Neural progenitor cell (in vitro differentiated cells): ENCODE measurements at regions not wholly inside any gene's neighbourhood (a gene's known extent, or its start where the extent isn't known, plus 50 kb on each side); places are given as distances from the start of the nearest gene placed in this dataset.

Experiments
- EZH2phosphoT487 ChIP-seq: fragments of 200-600 bp; sonication (generic); IDR thresholded peaks from 2 replicates; pipeline ENCODE4 v1.6.1; 2017; ENCODE audit warnings: antibody characterized with exemption
- TF ChIP-seq, protein P1 (sequence below): fragments of 200-600 bp; sonication (generic); IDR thresholded peaks from 2 replicates; pipeline ENCODE4 v1.5.1; 2017; ENCODE audit warnings: antibody characterized with exemption, mild to moderate bottlenecking

DNA sequence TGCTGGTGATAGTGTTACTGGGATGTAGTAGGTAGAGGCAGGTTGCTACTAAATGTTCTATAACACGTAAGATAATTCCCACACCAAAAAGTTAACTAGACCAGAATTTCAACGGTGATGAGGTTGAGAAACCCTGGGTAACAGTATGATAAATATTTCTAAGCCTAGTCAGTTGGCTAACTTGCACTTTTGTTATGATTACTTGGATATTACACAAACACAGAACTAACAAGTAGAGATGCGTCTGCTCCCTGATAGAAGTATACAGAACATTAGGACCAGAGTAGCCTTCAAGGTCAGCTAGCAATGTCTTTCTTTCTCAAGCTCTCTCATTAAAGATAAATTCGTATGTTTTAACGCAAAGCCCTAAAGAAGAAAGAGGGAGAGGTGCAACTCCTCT is 86.2 kb upstream of the FZD8 start:
- TF ChIP-seq, protein P1, sequence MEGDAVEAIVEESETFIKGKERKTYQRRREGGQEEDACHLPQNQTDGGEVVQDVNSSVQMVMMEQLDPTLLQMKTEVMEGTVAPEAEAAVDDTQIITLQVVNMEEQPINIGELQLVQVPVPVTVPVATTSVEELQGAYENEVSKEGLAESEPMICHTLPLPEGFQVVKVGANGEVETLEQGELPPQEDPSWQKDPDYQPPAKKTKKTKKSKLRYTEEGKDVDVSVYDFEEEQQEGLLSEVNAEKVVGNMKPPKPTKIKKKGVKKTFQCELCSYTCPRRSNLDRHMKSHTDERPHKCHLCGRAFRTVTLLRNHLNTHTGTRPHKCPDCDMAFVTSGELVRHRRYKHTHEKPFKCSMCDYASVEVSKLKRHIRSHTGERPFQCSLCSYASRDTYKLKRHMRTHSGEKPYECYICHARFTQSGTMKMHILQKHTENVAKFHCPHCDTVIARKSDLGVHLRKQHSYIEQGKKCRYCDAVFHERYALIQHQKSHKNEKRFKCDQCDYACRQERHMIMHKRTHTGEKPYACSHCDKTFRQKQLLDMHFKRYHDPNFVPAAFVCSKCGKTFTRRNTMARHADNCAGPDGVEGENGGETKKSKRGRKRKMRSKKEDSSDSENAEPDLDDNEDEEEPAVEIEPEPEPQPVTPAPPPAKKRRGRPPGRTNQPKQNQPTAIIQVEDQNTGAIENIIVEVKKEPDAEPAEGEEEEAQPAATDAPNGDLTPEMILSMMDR, result no peak
- TF ChIP-seq EZH2phosphoT487, result no peak
